NT2/D1 (cell line): ENCODE measurements at regions not wholly inside any gene's neighbourhood (a gene's known extent, or its start where the extent isn't known, plus 50 kb on each side); places are given as distances from the start of the nearest gene placed in this dataset.

Experiments used
- SUZ12 ChIP-seq: IDR thresholded peaks from 2 replicates; pipeline ENCODE4 v1.6.1; 2011; ENCODE audit not compliant: insufficient read length, insufficient read depth; ENCODE audit errors: extremely low read depth
- YY1 ChIP-seq: IDR thresholded peaks from 2 replicates; pipeline ENCODE4 v1.6.1; 2011; ENCODE audit not compliant: insufficient read length, insufficient read depth
- ZNF274 ChIP-seq: IDR thresholded peaks from 2 replicates; pipeline ENCODE4 v1.6.1; 2011; ENCODE audit warnings: mild to moderate bottlenecking, low read depth, low read length

DNA sequence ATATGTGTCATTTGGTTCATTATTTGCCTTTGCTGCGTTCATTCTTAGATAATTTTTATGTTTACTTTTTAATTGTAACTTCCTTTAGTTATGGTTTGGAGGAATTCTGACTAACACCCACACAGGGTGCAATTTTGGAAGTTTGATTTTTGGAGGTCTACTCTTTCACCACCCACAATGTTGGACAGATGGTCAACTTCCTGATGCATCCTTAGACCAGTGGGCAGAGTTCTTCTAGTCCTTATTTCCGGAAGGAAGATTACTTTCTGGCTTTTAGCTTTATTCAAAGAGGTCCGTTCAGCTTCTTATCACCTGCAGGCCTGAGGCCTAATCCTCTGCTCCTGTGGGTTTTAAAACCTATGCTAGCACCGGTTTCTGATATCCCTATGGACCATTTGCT is 126.7 kb downstream of the MTX3 start:
- TF ChIP-seq SUZ12 (no peak), ZNF274 (no peak), YY1 (no peak)
